NCI-H446 (cell line): ENCODE measurements at regions not wholly inside any gene's neighbourhood (a gene's known extent, or its start where the extent isn't known, plus 50 kb on each side); places are given as distances from the start of the nearest gene placed in this dataset.
"Not testable (repeated sequence)": the region's sequence is repeated elsewhere in the genome, so short reads cannot be mapped to it uniquely, and the experiment has no call there.

Source experiments
- DNase-seq, 2 experiments: peaks; one replicate each; lab custom pipeline; 2025; lab: John Stamatoyannopoulos, UW

GRCh38 chr12:68507657-68508056, 103.0 kb upstream of the RAP1B start:
- DNase-seq = no peak

GRCh38 chr12:68508576-68508975, 102.1 kb upstream of the RAP1B start:
- no peak for DNase-seq

- DNase-seq = no peak
Measured at GRCh38 chr12:68509242-68509641, 101.5 kb upstream of the RAP1B start.

- DNase-seq = no peak
Measured at GRCh38 chr12:68510397-68510796, 100.3 kb upstream of the RAP1B start.

GRCh38 chr12:68514807-68515411, 95.8 kb upstream of the RAP1B start:
- DNase-seq = no peak

GRCh38 chr12:68515793-68516192, 94.9 kb upstream of the RAP1B start:
- no peak for DNase-seq

GRCh38 chr12:68521321-68521839, 89.3 kb upstream of the RAP1B start:
- no peak for DNase-seq

- no peak for DNase-seq
Measured at GRCh38 chr12:68521848-68522502, 88.7 kb upstream of the RAP1B start.

- no peak for DNase-seq
Measured at GRCh38 chr12:68529466-68529865, 81.2 kb upstream of the RAP1B start.

GRCh38 chr12:68529869-68530268, 80.8 kb upstream of the RAP1B start:
- DNase-seq = no peak

- no peak for DNase-seq
Measured at GRCh38 chr12:68530299-68530698, 80.4 kb upstream of the RAP1B start.

- peak in 1 of 2 experiments; percentile 34 for DNase-seq
Measured at GRCh38 chr12:68530965-68531364, 79.7 kb upstream of the RAP1B start.

GRCh38 chr12:68532204-68532886, 78.4 kb upstream of the RAP1B start:
- DNase-seq = no peak

- DNase-seq = no peak
Measured at GRCh38 chr12:68532887-68533248, 77.8 kb upstream of the RAP1B start.

- no peak for DNase-seq
Measured at GRCh38 chr12:68534108-68534507, 76.6 kb upstream of the RAP1B start.

- no peak for DNase-seq
Measured at GRCh38 chr12:68536885-68537485, 73.7 kb upstream of the RAP1B start.

- no peak for DNase-seq
Measured at GRCh38 chr12:68537571-68537970, 73.1 kb upstream of the RAP1B start.

GRCh38 chr12:68538726-68539614, 71.7 kb upstream of the RAP1B start:
- no peak for DNase-seq

- DNase-seq = no peak
Measured at GRCh38 chr12:68539615-68539952, 71.1 kb upstream of the RAP1B start.

- DNase-seq = not testable (repeated sequence)
Measured at GRCh38 chr12:68540768-68541167, 69.9 kb upstream of the RAP1B start.

GRCh38 chr12:68547318-68547717, 63.4 kb upstream of the RAP1B start:
- not testable (repeated sequence) for DNase-seq
